GM10266 (cell line): ENCODE measurements at regions not wholly inside any gene's neighbourhood (a gene's known extent, or its start where the extent isn't known, plus 50 kb on each side); places are given as distances from the start of the nearest gene placed in this dataset.

Experiments used
- DNase-seq: peaks from one replicate; pipeline ENCODE4 v3.0.0; 2012; ENCODE audit errors: extremely low spot score
- TF ChIP-seq, protein P1 (sequence below): IDR thresholded peaks from 2 replicates; pipeline ENCODE4 v1.5.1; 2012; ENCODE audit warnings: mild to moderate bottlenecking, low read depth; ENCODE audit not compliant: control insufficient read depth, insufficient read depth; ENCODE audit errors: missing control alignments

DNA sequence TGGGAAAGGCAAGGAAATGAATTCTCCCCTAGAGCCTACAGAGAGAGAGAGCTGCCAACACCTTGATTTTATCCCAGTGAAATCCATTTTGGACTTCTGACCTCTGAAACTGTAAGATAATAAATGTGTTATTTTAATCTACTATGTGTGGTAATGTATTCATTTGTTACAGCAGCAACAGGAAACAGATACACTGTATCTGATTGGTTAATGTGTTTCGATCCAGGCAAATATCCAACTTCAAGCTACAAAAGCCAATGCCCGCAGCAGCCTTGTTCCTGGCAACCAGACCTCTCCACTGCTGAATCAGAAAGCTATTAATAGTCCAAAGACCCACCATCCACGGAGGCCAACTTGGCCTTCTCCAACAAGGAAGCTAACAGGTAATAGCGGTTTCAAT lies 318.1 kb downstream of the PTTG2 start:
- TF ChIP-seq, protein P1, sequence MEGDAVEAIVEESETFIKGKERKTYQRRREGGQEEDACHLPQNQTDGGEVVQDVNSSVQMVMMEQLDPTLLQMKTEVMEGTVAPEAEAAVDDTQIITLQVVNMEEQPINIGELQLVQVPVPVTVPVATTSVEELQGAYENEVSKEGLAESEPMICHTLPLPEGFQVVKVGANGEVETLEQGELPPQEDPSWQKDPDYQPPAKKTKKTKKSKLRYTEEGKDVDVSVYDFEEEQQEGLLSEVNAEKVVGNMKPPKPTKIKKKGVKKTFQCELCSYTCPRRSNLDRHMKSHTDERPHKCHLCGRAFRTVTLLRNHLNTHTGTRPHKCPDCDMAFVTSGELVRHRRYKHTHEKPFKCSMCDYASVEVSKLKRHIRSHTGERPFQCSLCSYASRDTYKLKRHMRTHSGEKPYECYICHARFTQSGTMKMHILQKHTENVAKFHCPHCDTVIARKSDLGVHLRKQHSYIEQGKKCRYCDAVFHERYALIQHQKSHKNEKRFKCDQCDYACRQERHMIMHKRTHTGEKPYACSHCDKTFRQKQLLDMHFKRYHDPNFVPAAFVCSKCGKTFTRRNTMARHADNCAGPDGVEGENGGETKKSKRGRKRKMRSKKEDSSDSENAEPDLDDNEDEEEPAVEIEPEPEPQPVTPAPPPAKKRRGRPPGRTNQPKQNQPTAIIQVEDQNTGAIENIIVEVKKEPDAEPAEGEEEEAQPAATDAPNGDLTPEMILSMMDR = no peak
- DNase-seq = no peak

DNA sequence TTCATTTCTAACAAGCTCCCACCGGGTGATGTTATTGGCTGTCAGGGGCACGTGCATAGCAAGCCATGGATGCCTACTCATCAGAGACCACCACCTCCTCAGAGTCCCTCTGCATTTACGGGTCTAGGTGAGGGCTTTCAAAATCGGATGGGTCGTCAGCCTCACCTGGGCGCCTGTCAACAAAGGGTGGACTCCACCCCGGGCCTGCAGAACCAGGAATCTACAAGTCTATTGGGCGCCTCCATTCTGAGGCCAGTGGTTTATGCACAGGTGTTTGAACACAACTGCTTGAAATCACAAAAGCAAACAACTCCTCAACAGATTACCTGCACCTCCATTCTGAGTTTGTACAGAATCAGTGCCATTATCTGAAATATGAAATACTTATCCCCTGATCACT lies 318.9 kb downstream of the PTTG2 start:
- TF ChIP-seq, protein P1 = no peak
- no peak for DNase-seq

DNA sequence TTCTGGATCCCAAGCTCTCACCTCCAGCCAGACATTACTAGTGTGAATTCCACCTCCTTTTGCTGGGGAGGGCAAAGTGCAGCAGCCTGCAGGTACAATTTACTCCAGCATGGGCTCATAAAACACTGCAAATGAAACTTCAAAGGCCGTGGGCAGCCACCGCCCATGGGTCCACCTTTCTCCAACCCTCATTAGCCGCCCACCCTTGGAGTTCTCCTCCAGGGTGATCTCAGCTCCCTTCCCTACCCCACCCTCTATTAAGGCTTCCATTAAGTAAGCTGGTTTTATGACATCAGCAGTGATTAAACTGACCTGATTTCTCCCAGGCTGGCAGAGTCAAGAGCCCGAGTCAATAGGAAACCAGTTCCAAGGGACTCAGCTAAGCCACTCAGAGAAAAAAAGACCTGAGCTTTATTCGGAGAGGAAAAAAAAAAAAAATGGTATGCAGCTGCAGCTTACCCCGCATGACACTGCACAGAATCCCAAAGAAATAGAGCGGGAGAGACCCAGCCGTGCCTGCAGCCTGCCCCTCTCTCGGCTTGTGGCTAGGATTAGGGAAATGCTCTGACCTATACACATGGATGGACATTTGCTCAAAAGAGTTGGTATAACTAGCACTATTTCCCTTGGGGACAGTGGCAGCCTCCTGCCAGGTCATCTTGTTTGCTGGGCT lies 319.6 kb downstream of the PTTG2 start:
- TF ChIP-seq, protein P1 = no peak
- no peak for DNase-seq

DNA sequence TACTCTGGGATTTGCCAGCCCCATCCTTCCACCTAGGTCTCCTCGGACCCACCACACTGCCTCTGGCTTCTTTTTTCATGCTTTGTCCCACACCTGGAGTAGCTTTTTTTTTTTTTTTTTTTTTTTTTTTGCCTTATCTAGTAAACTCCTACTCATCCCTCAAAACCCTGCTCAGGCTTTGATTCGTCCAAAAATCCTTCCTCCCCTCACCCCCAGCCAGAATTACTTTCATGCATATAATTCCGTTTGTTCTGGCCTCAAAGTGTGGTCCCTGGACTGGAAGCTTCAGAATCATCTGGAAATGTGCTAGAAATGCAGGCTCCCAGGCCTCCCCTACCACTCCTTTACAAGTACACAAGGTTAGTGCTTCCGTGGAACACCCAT lies 320.1 kb downstream of the PTTG2 start:
- DNase-seq = no peak
- TF ChIP-seq, protein P1 = no peak

DNA sequence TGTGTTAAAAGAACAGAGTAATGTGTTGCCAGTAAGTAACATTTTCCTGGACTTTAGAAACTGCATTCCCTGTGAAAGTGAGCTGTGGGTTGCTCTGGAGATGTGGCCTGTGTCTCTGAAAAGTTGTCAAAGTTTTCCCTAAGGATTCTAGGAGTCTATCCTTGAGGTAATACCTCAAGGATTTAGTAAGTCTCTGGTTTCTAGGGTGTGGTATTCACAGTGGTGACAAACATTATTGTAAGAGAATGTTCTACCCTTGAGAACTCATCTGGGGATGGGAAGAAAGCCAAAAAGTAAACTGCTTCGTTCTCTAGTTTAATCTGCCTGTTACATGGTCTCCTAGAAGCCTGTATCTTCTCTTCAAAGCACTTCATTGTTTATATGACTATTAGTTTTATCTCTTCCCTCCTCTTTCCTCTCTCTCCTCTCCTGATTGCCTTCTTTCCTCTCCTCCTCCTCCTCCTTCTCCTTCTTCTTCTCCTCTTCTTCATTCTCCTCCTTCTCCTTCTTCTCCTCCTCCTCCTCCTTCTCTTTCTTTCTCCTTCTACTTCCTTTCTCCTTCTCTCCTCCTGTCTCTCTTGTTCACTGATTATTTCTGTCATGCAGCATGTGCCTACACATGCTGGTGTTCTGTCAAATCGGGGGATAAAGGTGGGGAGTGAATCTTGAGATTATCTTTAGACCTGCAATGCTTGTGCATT lies 321.3 kb downstream of the PTTG2 start:
- TF ChIP-seq, protein P1 = no peak
- DNase-seq = no peak

DNA sequence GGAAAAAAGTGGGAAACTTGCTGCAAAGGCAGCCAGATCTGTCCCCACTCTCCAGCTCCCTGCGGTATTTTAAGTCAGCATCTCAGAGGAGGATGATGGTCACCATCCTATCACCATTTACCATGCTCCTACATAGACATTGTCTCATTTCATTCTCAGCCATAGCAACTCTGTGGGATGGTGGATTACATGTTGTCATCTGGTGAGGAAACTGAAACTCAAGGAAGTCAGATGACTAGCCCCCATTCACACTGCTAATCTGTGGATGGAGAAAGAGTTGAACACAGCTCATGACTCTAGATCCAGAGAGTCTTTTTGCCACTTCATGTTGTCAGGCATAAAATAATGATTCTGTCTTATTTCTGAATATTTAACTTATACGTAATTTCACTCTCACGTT lies 323.5 kb downstream of the PTTG2 start:
- TF ChIP-seq, protein P1 = no peak
- no peak for DNase-seq

DNA sequence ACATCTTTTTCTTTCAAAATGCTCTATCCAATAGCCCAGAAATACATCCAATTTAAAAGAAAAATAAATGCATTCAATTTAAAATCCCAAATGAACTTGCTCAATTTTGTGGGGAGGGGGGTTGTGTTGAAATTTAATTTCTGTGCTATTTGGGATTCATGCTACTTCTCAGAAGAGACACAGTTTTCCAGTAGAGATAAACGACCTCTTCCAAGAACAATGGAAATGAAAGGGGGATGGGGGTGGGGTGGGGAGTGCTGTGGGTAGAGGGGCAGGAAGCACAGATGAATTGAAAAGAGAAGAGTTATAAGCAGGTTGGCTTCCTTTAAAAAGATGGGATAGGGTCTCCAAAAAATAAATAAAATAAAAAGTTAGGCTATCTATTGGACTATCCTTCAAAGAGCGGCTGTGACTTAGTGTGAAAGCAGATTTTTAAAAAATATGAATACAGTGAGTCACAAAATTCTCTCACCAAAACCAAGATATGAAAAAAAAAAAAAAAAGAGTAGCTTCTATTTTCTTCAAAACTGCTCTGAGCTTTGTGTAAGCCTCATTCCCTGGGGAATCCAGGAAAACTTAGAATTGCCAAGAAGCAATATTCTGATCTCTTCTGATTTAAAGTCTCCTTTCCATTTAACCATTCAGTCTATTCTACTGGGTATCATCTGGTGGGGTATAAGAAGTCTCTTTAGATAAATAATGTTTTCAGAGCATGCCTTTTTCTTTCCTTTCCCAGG lies 324.3 kb downstream of the PTTG2 start:
- TF ChIP-seq, protein P1 = no peak
- DNase-seq = no peak
